Limb (tissue), 2 donors: ENCODE measurements at regions not wholly inside any gene's neighbourhood (a gene's known extent, or its start where the extent isn't known, plus 50 kb on each side); places are given as distances from the start of the nearest gene placed in this dataset.

Source experiments
- DNase-seq, 2 donors: peaks; one replicate each; pipeline ENCODE4 v3.0.0-alpha.2; 2016; ENCODE audit errors: extremely low spot score in 2 of 2

DNA sequence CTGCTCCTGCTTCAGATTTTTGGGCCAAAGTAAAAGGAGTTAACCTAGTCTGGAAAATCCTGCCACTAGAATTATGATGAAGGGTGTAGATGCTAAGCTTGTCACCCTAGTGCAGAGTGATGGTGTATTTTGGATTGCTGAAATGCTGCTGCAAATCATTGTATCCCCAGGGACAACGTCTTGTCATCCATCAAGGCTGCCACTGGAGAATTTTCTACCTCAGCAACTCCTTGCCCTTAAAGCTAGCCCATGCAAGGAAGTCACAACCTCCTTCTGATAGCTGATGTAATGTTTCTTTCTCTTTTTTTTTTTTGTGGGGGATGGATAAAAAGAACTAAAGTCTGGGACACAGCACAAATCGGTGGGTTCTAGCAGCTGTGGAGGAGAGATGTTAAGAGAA lies 139.4 kb upstream of the FRMD6 start:
- no peak for DNase-seq

DNA sequence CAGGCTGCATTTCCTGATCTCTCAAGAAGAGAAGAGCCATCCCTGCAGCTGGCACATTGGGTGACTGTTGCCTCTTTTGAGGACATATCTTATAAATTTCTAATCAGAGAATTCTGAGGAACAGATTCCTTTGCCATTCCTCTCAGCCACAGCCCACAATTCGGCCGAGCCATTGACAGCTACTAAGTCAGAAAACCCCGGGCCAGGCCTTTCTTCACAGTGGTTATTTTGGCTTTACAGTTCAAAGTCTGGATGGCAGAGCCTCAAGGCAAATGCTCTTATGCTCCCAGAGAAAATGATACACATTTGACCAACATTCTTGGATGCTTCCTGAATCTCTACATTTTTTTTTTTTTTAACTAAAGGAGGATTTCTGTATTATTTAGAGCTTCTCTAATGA lies 138.4 kb upstream of the FRMD6 start:
- no peak for DNase-seq

GRCh38 chr14:51513933-51514332 lies 137.8 kb upstream of the FRMD6 start:
- DNase-seq = no peak

DNA sequence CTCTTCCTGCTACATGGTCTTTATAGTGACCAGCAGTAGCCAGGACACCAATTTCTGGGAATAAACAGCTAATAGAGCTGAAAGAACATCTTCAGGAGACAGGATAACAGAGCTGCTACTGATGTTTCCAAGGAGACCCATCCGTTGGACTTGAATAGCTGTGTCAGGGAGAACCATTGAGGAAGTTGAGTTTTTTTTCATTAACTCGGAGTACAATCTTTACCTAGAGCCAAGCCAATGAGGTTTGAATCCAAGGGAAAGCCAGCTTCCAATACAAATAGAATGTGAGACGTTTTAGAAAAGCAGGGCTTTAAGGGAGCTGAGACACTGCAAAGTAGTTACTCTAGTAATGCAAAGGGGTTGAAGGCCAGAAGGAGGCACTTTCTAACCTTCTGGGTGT lies 136.1 kb upstream of the FRMD6 start:
- no peak for DNase-seq

DNA sequence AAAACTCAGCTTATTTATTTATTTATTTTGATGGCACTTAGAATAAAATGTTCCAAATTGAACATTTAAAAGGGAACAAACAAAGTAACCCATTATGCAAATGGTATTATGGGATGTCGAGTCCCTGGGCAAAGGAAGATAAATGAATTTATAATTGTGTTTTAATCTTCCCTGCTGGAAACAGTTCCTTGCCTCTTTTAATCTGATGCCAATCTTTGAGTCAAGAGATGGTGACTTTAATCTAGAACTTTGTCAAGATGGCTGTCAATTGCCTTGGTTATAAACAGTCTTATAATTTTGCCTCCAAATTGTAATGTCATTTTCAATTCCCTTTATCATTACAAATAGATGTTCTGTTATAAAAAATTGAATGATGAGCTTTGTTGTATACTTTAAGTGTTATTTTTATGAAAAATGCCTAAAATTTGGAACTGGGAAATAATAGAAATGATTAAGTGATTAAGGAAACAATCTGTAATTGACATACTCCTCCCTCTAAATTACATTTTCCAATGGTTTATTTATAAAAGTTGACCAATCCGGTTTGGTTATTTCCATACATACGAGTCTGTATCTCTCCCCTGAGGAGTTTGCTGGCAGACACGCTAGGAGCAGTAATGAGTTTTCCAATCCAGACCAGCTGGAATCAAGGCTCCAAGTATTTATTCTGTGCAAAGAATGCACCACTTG lies 134.9 kb upstream of the FRMD6 start:
- DNase-seq = peak; percentile 70 to 87

DNA sequence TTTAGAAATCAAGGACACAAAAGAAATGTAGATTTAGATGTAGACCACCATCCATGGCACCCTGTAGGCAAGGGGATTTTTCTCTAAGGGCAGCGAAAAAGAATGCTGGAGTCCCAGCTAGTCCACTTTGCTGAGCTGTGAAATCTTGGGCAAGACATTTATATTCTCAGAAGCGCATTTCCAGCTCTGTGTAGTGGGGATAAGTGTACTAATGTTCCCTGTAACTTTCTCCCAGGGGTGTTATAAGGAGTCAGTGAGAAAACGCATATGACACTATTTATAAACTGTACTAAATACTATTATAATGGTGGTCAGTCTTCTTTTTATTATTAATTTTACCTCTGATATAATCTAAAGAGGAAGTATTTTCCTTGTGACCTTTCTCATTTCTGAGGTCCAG lies 133.4 kb upstream of the FRMD6 start:
- DNase-seq = no peak

DNA sequence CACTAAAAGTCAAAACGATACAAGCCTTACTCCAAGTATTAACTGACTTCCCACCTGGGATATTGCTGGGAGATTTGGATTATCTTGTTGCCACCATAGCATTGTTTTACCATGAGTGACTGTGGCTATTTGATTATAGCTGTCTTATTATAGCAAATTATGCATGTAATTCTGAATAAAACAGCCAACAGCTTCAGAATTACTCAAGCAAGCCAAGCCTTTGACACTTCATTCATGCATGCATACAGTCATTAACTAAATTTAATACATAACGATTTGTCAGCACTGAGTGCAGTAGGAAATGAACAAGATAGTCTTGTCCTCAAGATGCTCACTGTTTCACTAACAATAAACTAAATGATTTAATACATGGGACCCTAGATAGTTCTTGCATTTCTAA lies 133.0 kb upstream of the FRMD6 start:
- no peak for DNase-seq

GRCh38 chr14:51520087-51520486 lies 131.6 kb upstream of the FRMD6 start:
- no peak for DNase-seq

- DNase-seq = peak in 1 of 2 donors; percentile 27
Measured at GRCh38 chr14:51521764-51522163, 129.9 kb upstream of the FRMD6 start.

DNA sequence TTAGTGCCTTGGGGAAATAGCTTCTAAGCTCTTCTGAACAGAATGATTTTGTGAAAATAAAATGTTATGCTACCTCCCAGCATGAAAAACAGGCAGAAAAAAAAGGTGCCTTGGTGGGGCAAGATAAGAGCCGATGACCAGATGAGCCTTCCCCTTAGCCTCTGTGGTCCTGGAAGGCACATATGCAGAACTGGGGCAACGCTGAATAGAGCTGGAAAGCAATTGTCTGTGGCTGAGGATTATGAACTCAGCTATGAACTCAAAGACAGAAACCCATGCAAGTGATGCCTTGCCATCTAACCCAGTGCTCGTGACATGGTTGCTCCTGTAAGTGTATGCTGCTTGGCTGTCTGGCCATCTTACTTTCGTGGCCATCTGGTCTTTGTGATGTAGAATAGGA lies 128.5 kb upstream of the FRMD6 start:
- DNase-seq = no peak

DNA sequence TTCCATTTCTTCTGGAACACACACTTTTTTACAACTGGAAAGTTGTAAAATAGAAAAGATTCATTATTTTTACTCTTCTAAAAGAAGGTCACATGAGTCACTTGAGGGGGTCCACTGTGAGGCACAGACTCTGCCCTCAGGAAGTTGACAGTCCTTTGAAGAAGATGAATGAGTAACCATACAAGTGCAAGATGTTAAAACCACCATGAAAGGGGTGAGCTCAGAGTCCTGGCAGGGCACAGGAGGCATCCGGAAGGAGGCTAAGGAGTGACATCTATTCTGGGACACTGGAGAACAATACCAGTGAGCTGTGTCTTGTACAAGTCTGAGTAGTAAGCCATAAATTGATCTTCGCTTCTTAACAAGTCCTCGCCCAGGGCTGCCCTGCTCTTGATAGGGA lies 126.0 kb upstream of the FRMD6 start:
- no peak for DNase-seq

DNA sequence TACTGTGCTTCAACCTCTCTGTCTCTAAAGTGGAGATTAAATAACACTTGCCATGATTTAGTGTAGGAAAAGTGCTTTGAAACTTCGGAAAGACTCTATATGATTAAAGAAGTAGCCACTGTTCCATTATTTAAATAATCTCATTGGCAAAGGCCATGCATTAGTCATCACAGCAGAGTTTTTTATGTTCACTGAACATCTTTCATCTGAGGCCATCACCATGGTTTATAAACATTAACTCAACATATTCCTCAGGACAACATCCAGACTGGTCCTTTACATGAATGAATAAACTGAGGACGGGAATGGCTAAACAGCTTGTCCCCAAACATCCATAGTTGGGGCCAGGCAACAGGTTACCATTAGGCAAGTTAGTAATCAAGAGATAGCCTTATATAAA lies 124.6 kb upstream of the FRMD6 start:
- DNase-seq = no peak

DNA sequence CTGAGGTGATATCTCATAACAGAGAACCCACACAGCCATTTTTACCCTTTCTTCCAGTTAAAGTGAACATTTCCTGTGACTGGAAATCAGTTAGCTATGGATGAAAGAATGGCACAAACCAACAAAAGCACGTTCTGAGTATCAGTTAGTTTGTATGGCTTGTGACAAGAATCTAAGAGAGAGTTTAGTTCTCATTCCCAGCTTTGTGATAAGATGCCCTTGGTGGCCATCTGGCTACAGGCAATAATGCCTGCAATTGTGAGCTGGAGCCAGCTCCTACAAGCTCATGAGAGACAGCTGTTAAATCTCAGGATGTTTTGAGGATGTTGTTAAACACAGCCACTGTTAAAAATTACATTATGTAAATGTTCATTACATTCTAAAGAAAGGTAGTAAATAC lies 122.0 kb upstream of the FRMD6 start:
- DNase-seq = no peak

- DNase-seq = no peak
Measured at GRCh38 chr14:51533160-51533559, 118.5 kb upstream of the FRMD6 start.

DNA sequence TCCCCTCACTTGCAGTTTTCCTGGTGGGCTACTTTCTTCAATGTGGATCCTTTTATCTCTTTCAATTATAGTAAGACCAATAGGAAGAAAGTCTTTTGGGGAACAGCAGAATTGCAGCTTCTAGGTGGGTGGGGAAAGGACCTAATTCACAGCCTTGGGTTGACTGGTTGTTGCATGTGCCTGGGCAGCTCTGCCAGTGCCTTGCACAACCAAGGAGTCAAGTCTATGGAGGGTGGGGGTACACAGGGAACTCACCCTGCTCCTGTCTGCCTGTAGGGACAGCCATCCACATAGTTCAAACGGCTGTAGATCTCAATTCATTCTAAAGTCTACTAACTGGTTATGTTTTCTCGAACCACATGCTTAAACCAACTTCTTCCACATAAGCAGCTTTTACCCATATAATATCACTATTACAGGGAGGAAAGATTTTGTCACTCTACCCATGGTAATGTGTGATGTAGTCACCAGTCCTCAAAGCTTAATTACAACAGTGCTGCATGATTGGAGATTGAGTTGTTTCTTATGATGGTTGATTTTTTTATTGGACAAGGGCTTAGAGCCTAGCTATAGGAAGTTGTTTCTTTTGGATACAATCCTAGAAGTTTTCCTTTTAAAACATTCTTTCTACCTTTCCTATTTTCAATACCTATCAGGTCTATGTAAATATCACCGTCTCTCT lies 117.7 kb upstream of the FRMD6 start:
- no peak for DNase-seq

DNA sequence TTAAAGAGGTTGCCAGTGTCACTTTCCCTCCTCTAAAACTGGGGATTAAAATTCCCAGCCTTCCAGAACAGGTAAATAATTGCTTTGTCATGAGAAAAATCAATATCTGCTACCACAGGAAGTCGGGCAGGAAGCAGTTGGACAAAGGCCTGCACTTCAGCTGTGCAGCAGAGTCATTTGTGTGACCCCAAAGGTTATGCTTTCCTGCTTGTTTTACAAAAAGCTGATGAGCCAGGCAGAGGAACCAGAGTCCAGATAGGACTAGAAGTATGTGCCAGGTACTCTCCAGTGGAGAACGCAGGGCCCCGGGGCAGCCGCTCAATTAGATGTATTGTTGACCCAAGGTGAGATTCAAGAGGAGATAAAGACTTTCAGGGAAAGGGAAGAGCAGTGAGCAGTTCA lies 117.1 kb upstream of the FRMD6 start:
- no peak for DNase-seq

DNA sequence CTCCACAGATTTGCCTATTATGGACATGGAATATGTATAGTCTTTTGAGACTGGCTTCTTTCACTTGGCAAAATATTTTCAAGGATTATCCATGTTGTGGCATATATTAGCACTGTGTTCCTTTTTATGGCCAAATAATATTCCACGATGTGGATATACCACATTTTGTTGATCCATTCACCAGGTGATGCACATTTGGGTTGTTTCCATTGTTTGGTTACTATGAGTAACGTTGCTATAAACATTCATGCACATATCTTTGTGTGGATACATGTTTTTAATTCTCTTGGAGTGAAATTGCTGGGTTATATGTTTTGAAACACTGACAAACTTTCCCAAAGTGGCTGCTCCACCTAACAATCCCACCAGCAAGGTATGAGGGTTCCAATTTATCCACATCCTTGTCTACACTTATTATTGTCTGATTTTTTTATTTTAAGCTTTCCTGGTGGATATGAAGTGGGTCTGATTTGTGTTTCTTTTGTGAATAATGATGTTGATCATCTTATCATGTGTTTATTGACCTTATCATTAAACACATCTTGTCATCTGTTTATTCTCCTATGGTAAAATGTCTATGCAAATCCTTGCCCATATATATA lies 116.2 kb upstream of the FRMD6 start:
- no peak for DNase-seq

GRCh38 chr14:51538973-51539372 lies 112.7 kb upstream of the FRMD6 start:
- DNase-seq = no peak

- DNase-seq = no peak
Measured at GRCh38 chr14:51539571-51540037, 112.1 kb upstream of the FRMD6 start.

- DNase-seq = no peak
Measured at GRCh38 chr14:51540364-51540763, 111.3 kb upstream of the FRMD6 start.

DNA sequence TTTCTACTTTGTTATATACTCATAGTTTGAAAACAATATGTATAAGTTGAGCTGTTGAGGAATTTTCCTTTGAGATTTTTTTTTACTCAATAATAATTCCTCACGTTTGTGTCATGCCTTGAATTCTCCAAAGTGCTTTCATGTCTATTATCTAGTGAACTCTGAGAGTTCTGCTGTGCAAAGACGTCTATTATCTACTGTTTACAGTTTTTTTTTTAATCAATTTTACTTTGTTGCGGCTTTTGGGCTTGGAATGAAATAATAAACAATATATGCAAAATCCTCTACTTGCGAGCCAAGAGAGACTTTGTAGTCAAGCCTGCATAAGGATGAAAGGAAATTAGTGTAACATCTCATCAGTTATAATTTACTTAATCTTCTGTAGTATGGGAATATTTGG lies 107.2 kb upstream of the FRMD6 start:
- no peak for DNase-seq

DNA sequence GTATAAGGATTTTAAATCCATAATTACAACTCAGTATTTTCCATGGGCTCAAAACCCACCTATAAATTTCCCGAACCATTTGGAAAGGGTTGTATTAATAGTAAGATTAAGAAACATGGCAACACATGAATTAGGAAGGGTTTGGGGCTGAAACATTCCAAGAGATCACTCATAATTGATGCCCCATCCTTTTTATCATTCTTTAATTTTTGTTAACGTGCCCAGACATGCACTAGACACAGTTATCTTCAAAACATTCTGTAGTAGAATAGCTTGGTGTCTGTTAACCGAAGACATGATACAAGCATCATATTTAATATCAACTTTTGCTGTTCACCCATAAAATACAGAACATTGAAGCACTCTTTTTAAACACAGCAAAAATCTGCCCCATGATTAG lies 106.8 kb upstream of the FRMD6 start:
- no peak for DNase-seq

GRCh38 chr14:51545396-51545795 lies 106.3 kb upstream of the FRMD6 start:
- DNase-seq = no peak
